PC-9 (cell line): ENCODE measurements at regions not wholly inside any gene's neighbourhood (a gene's known extent, or its start where the extent isn't known, plus 50 kb on each side); places are given as distances from the start of the nearest gene placed in this dataset.

Experiments used
- BruUV-seq: library from RNA; stranded (reverse); fragments of 400-500 nt; replicated peaks from 2 replicates; lab custom pipeline; 2021; lab: Mats Ljungman, UMichigan
- CTCF ChIA-PET: fragments of 300-600 bp; sonication (Branson Sonifier 250); formaldehyde crosslinking; loops from one replicate; lab custom pipeline; 2022; ENCODE audit warnings: antibody characterized with exemption; lab: Charles Lee
- POLR2A ChIA-PET: fragments of 300-600 bp; sonication (Branson Sonifier 250); formaldehyde crosslinking; loops from one replicate; lab custom pipeline; 2022; ENCODE audit warnings: antibody characterized with exemption; ENCODE audit not compliant: unreplicated experiment; lab: Charles Lee
- DNase-seq, 2 experiments: peaks; one replicate each; pipeline versions ENCODE4 v3.0.0 to v3.0.0-alpha.2; 2015 to 2022; ENCODE audit warnings: mixed read lengths in 1 of 2
- H2AFZ ChIP-seq: fragments of 200-600 bp; sonication (generic); 2 replicates; pipeline ENCODE4 v1.8.1; 2017; ENCODE audit warnings: antibody characterized with exemption
- H3F3A ChIP-seq: fragments of 200-600 bp; sonication (generic); 2 replicates; pipeline ENCODE4 v1.8.1; 2017; ENCODE audit warnings: antibody characterized with exemption, mild to moderate bottlenecking, low read depth; ENCODE audit not compliant: insufficient read depth
- H3K27ac ChIP-seq: fragments of 200-600 bp; sonication (generic); 2 replicates; pipeline ENCODE4 v1.6.1; 2016; ENCODE audit warnings: mixed run types
- H3K27me3 ChIP-seq: fragments of 200-600 bp; sonication (generic); 2 replicates; pipeline ENCODE4 v1.6.1; 2016; ENCODE audit warnings: low read depth, mixed run types; ENCODE audit not compliant: insufficient read depth
- H3K36me3 ChIP-seq: fragments of 200-600 bp; sonication (generic); 2 replicates; pipeline ENCODE4 v1.6.1; 2016; ENCODE audit warnings: low read depth, mixed run types
- H3K4me1 ChIP-seq: fragments of 200-600 bp; sonication (generic); replicated peaks from 2 replicates; pipeline ENCODE4 v1.6.1; 2016; ENCODE audit warnings: mixed run types; ENCODE audit not compliant: insufficient read depth
- H3K4me2 ChIP-seq: fragments of 200-600 bp; sonication (generic); 2 replicates; pipeline ENCODE4 v1.6.1; 2017; ENCODE audit warnings: mixed run types
- H3K4me3 ChIP-seq: fragments of 200-600 bp; sonication (generic); 2 replicates; pipeline ENCODE4 v1.6.1; 2016; ENCODE audit warnings: mixed run types
- H3K79me2 ChIP-seq: fragments of 200-600 bp; sonication (generic); 2 replicates; pipeline ENCODE4 v1.6.1; 2017; ENCODE audit warnings: low read depth, mixed run types
- H3K9me2 ChIP-seq: fragments of 200-600 bp; sonication (generic); 2 replicates; pipeline ENCODE4 v1.8.1; 2017; ENCODE audit warnings: mild to moderate bottlenecking; ENCODE audit not compliant: insufficient read depth
- H3K9me3 ChIP-seq: fragments of 200-600 bp; sonication (generic); 2 replicates; pipeline ENCODE4 v1.8.1; 2016; ENCODE audit warnings: low read depth; ENCODE audit not compliant: insufficient read depth
- H4K20me1 ChIP-seq: fragments of 200-600 bp; sonication (generic); 2 replicates; pipeline ENCODE4 v1.8.1; 2017; ENCODE audit not compliant: insufficient read depth
- EZH2 ChIP-seq: fragments of 200-600 bp; sonication (generic); IDR thresholded peaks from 2 replicates; pipeline ENCODE4 v1.8.0; 2017; ENCODE audit warnings: antibody characterized with exemption, low read depth
- intact Hi-C: fragments of 100-400 bp; cut with micrococcal nuclease; formaldehyde crosslinking; loops from one replicate; pipeline ENCODE4 v1.10.0; 2022; ENCODE audit not compliant: unreplicated experiment
- TF ChIP-seq, protein P1 (sequence below): fragments of 200-600 bp; sonication (generic); conservative IDR thresholded peaks from 2 replicates; pipeline ENCODE4 v1.6.1; 2017; ENCODE audit warnings: mixed run types, antibody characterized with exemption, mild to moderate bottlenecking, moderate library complexity

DNA sequence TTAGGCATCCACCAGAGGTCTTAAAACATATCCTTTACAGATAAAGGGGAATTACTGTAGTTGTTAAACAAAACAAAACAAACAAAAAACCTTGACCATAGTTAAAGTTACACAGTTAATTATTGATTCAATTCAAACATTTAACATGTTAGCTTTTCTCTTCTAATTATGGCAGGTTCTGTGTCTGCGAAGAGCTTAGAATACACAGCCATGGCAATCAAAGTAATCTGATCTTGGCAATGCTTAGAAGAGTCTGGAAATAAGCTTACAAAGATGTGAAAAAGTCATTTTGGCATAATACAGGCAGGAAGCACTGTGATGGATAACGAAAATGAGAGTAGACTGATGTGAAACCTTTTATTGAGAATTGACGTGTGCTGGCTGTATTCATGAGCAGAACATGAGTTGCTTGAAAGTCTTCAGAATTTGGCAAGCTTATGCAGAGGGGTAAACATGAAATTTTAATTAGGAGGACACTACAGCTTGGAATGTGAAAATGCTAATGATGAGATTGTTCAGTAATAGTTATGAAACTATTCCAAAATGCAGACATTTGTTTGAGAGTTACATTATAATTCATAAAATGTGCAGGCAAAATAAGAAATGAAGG, 629.6 kb downstream of the FSCB start:
- POLR2A ChIA-PET = no interaction called here
- TF ChIP-seq, protein P1, sequence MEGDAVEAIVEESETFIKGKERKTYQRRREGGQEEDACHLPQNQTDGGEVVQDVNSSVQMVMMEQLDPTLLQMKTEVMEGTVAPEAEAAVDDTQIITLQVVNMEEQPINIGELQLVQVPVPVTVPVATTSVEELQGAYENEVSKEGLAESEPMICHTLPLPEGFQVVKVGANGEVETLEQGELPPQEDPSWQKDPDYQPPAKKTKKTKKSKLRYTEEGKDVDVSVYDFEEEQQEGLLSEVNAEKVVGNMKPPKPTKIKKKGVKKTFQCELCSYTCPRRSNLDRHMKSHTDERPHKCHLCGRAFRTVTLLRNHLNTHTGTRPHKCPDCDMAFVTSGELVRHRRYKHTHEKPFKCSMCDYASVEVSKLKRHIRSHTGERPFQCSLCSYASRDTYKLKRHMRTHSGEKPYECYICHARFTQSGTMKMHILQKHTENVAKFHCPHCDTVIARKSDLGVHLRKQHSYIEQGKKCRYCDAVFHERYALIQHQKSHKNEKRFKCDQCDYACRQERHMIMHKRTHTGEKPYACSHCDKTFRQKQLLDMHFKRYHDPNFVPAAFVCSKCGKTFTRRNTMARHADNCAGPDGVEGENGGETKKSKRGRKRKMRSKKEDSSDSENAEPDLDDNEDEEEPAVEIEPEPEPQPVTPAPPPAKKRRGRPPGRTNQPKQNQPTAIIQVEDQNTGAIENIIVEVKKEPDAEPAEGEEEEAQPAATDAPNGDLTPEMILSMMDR = no peak
- TF ChIP-seq EZH2 = no peak

GRCh38 chr14:43872752-43873655, 634.1 kb downstream of the FSCB start:
- no peaks in the 10 kb centered on the region for H3K36me3 ChIP-seq
- no peaks in the 10 kb centered on the region for H3K9me3 ChIP-seq
- intact Hi-C loops = no loop called here
- no peak for TF ChIP-seq EZH2
- TF ChIP-seq, protein P1 = no peak
- no peaks in the 10 kb centered on the region for H3F3A ChIP-seq
- CTCF ChIA-PET = no interaction called here
- H4K20me1 ChIP-seq = no peaks in the 10 kb centered on the region
- H3K27ac ChIP-seq = no peak overlapping the region
- H3K79me2 ChIP-seq = no peaks in the 10 kb centered on the region
- H3K27me3 ChIP-seq = no peaks in the 10 kb centered on the region
- BruUV-seq = no TSS peak
- H3K9me2 ChIP-seq = no peaks in the 10 kb centered on the region
- H3K4me2 ChIP-seq = no peak overlapping the region
- no peak overlapping the region for H3K4me3 ChIP-seq
- POLR2A ChIA-PET = no interaction called here
- H2AFZ ChIP-seq = no peak overlapping the region
- no peaks in the 10 kb centered on the region for H3K4me1 ChIP-seq
- DNase-seq = no peak

More for the DNA sequence above, 629.6 kb downstream of the FSCB start:
- Histone ChIP-seq H3K79me2 (no peaks in the 10 kb centered on the region), H4K20me1 (no peaks in the 10 kb centered on the region), H2AFZ (no peak overlapping the region), H3K27ac (no peak overlapping the region), H3K4me1 (no peaks in the 10 kb centered on the region), H3F3A (no peaks in the 10 kb centered on the region), H3K9me2 (no peaks in the 10 kb centered on the region), H3K27me3 (no peaks in the 10 kb centered on the region), H3K36me3 (no peaks in the 10 kb centered on the region), H3K4me3 (no peak overlapping the region), H3K4me2 (no peak overlapping the region), H3K9me3 (no peaks in the 10 kb centered on the region; the same call in 1 of the 2 replicates)
- CTCF ChIA-PET = no interaction called here
- DNase-seq = no peak
- intact Hi-C loops = no loop called here
- no TSS peak for BruUV-seq

GRCh38 chr14:43872222-43872621, 634.9 kb downstream of the FSCB start:
- DNase-seq = no peak
- H3K27me3 ChIP-seq = no peaks in the 10 kb centered on the region
- intact Hi-C loops = no loop called here
- H3K27ac ChIP-seq = no peak overlapping the region
- ChIA-PET POLR2A (no interaction called here), CTCF (no interaction called here)
- H3K4me1 ChIP-seq = no peaks in the 10 kb centered on the region
- no peak overlapping the region for H3K4me2 ChIP-seq
- H2AFZ ChIP-seq = no peak overlapping the region
- H3F3A ChIP-seq = no peaks in the 10 kb centered on the region
- no TSS peak for BruUV-seq
- H3K79me2 ChIP-seq = no peaks in the 10 kb centered on the region
- H3K4me3 ChIP-seq = no peak overlapping the region
- no peaks in the 10 kb centered on the region for H3K9me2 ChIP-seq
- no peaks in the 10 kb centered on the region for H3K36me3 ChIP-seq
- H3K9me3 ChIP-seq = no peaks in the 10 kb centered on the region
- TF ChIP-seq, protein P1 = no peak
- TF ChIP-seq EZH2 = no peak
- no peaks in the 10 kb centered on the region for H4K20me1 ChIP-seq
